Heart left ventricle (tissue), 16 donors: ENCODE measurements at regions not wholly inside any gene's neighbourhood (a gene's known extent, or its start where the extent isn't known, plus 50 kb on each side); places are given as distances from the start of the nearest gene placed in this dataset.

Experiments
- ATAC-seq, 4 donors: fragments of 200-7000 bp; cut with Tn5 transposase; one replicate each; pipeline ENCODE4 v1.9.1; 2020 to 2022; ENCODE audit warnings: moderate library complexity in 4 of 4, mild to moderate bottlenecking in 3 of 4, moderate number of reproducible peaks in 1 of 4
- DNase-seq, 5 donors: peaks; one replicate each; pipeline ENCODE4 v3.0.0-alpha.2; 2020
- H3K27ac ChIP-seq, 12 donors: fragments of 200-600 bp; sonication (generic) in 4 of 12; one replicate each; pipeline versions ENCODE4 v1.5.0 to v1.8.0; 2016 to 2022; ENCODE audit warnings: mild to moderate bottlenecking in 2 of 12
- H3K27me3 ChIP-seq, 9 donors: fragments of 200-600 bp; sonication (generic) in 2 of 9; one replicate each; pipeline versions ENCODE4 v1.5.1 to v1.8.0; 2016 to 2022; ENCODE audit warnings: mild to moderate bottlenecking in 3 of 9
- H3K36me3 ChIP-seq, 9 donors: fragments of 200-600 bp; sonication (generic) in 2 of 9; one replicate each; pipeline versions ENCODE4 v1.5.0 to v1.8.0; 2018 to 2022; ENCODE audit warnings: mild to moderate bottlenecking in 2 of 9
- H3K4me1 ChIP-seq, 12 donors: fragments of 200-600 bp; sonication (generic) in 4 of 12; one replicate each; pipeline versions ENCODE4 v1.5.0 to v1.8.0; 2016 to 2022; ENCODE audit warnings: mild to moderate bottlenecking in 3 of 12
- H3K4me3 ChIP-seq, 12 donors: fragments of 200-600 bp; sonication (generic) in 4 of 12; one replicate each; pipeline versions ENCODE4 v1.5.0 to v1.8.0; 2017 to 2022; ENCODE audit warnings: mild to moderate bottlenecking in 9 of 12, moderate library complexity in 4 of 12
- H3K9me3 ChIP-seq, 12 donors: fragments of 200-600 bp; sonication (generic) in 4 of 12; one replicate each; pipeline versions ENCODE4 v1.5.0 to v1.8.0; 2016 to 2022; ENCODE audit warnings: mild to moderate bottlenecking in 1 of 12
- CTCF ChIP-seq, 12 donors: fragments of 200-600 bp; sonication (generic) in 4 of 12; IDR thresholded peaks; one replicate each; pipeline versions ENCODE4 v1.5.0 to v1.8.0; 2018 to 2022; ENCODE audit warnings: antibody characterized with exemption in 12 of 12, mild to moderate bottlenecking in 5 of 12
- POLR2A ChIP-seq, 2 donors: fragments of 450-650 bp; IDR thresholded peaks; one replicate each; pipeline ENCODE4 v1.6.1; 2017; ENCODE audit warnings: antibody characterized with exemption in 2 of 2, mild to moderate bottlenecking in 2 of 2, moderate library complexity in 2 of 2
- WGBS, 4 donors: extraction: QIAGEN DNeasy Blood & Tissue Kit in 2 of 4; methylation state at CpG; one replicate each; pipeline versions ENCODE4 v1.1.5 to v1.1.7; 2013 to 2018; 5-methylcytosine and 5-hydroxymethylcytosine counted together
- intact Hi-C, 10 donors: fragments of 100-400 bp; cut with DNase I; formaldehyde crosslinking; loops; one replicate each; pipeline versions ENCODE4 v1.11.1 to v1.14.2; 2022
- donor health status: ischemic (EF 13 %, LVEDD 7.1; RV severe dilation, severe dysfunction).
- donor health status: healthy with polysubstance abuse.
- donor health status: DM: no; HTN: yes; CAD: no.
- donor health status: DM: no; HTN: no; CAD: no.
- donor health status: ischemic (EF 25% LVEDD 6.9; RV normal size, moderate dysfunction).
- donor health status: ischemic (EF 25% LVEDD 5.7; RV mildly dilated, moderate dysfunction).
- donor health status: healthy.
- donor health status: DM: yes; HTN: yes; CAD: no.
- donor health status: ischemic (EF 35%, LVEDD 5.7; RV mildly dilated, moderate dysfunction).
- donor health status: nonischemic (EF 11% LVEDD 7.7; RV severe dilation, severe dysfunction).
- donor health status: DM: yes; HTN: yes; CAD: no.
- donor health status: PGD.
- donor health status: ischemic (EF 29% LVEDD 5.4; RV normal size, mild dysfunction).
- donor health status: nonischemic (EF 23%, LVEDD 6.1; RV moderate dilation, normal function).

- ATAC-seq (no peak), DNase-seq (no peak)
- Histone ChIP-seq H3K9me3 (no peaks in the 10 kb centered on the region), H3K36me3 (no peaks in the 10 kb centered on the region), H3K27ac (no peak overlapping the region), H3K4me1 (no peaks in the 10 kb centered on the region), H3K4me3 (no peak overlapping the region), H3K27me3 (no peaks in the 10 kb centered on the region)
- 66 to 73% (median 69%) methylated on average over 2 of the region's 2 CpGs for WGBS, 4 donors
- intact Hi-C loops, result no loop called here
- TF ChIP-seq POLR2A (IDR thresholded peaks at IDR 0.05) (no peak), CTCF (IDR thresholded peaks at IDR 0.05) (no peak)
Observed at GRCh38 chr11:36890121-36890679, 292.2 kb upstream of the RAG2 start.

GRCh38 chr11:36885154-36885553, 287.1 kb upstream of the RAG2 start:
- no peaks in the 10 kb centered on the region for H3K27me3 ChIP-seq
- no peak overlapping the region for H3K27ac ChIP-seq
- 88 to 92% (median 90%) methylated on average over 3 of the region's 3 CpGs for WGBS, 4 donors
- H3K4me3 ChIP-seq, result no peak overlapping the region
- no peaks in the 10 kb centered on the region for H3K36me3 ChIP-seq
- intact Hi-C loops, result no loop called here
- TF ChIP-seq POLR2A (IDR thresholded peaks at IDR 0.05) (no peak), CTCF (IDR thresholded peaks at IDR 0.05) (no peak)
- ATAC-seq, result no peak
- no peaks in the 10 kb centered on the region for H3K9me3 ChIP-seq
- DNase-seq, result no peak
- H3K4me1 ChIP-seq, result no peaks in the 10 kb centered on the region

- Histone ChIP-seq H3K27me3 (no peaks in the 10 kb centered on the region), H3K9me3 (no peaks in the 10 kb centered on the region), H3K36me3 (no peaks in the 10 kb centered on the region), H3K27ac (no peak overlapping the region), H3K4me1 (no peaks in the 10 kb centered on the region), H3K4me3 (no peak overlapping the region)
- WGBS, 4 donors, result 79 to 98% (median 94%) methylated on average over 1 of the region's 1 CpG
- DNase-seq (no peak), ATAC-seq (no peak)
- TF ChIP-seq CTCF (IDR thresholded peaks at IDR 0.05) (no peak), POLR2A (IDR thresholded peaks at IDR 0.05) (no peak)
- intact Hi-C loops, result no loop called here
Observed at GRCh38 chr11:36878737-36879136, 280.7 kb upstream of the RAG2 start.

- Histone ChIP-seq H3K27me3 (no peaks in the 10 kb centered on the region), H3K4me1 (no peaks in the 10 kb centered on the region), H3K36me3 (no peaks in the 10 kb centered on the region), H3K4me3 (no peak overlapping the region), H3K9me3 (no peaks in the 10 kb centered on the region), H3K27ac (no peak overlapping the region)
- DNase-seq, result no peak
- ATAC-seq, result no peak
- intact Hi-C loops, result no loop called here
- TF ChIP-seq CTCF (IDR thresholded peaks at IDR 0.05), result no peak
- no peak for TF ChIP-seq POLR2A (IDR thresholded peaks at IDR 0.05)
Observed at GRCh38 chr11:36877149-36877548, 279.1 kb upstream of the RAG2 start.
